CD4-positive, alpha-beta T cell treated with Interleukin-15 for 4 hours (primary cell): ENCODE measurements at regions not wholly inside any gene's neighbourhood (a gene's known extent, or its start where the extent isn't known, plus 50 kb on each side); places are given as distances from the start of the nearest gene placed in this dataset.

Source experiments
- DNase-seq: peaks from one replicate; pipeline ENCODE4 v3.0.0-alpha.2; 2020; ENCODE audit warnings: low spot score

- no peak for DNase-seq
These were observed 51.4 kb upstream of the TMEM132E start for GRCh38 chr17:34527908-34528470.

- DNase-seq: no peak
These were observed 52.1 kb upstream of the TMEM132E start for GRCh38 chr17:34527136-34527907.

DNA sequence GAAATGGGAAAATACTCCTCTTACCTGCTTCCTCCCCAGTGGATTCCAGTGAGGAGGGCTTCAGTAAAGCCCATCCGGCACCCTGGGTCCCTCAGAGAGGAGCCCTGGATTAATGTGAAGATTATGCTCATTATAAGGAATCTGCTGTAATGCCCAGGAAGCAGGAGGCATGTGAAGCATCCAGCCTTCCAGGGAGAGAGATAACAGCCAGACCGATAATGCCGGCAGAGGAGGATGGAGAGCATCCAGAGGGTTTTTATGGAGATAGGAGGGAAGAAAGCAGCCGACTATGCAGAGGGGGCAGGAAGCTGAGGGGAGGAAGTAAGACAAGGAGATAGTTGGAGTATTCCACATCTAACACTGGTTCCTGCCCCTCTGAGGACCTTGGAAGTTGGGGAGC is 53.7 kb upstream of the TMEM132E start:
- DNase-seq: no peak

GRCh38 chr17:34521955-34522354 is 57.4 kb upstream of the TMEM132E start:
- DNase-seq: no peak

- DNase-seq: no peak
These were observed 60.1 kb upstream of the TMEM132E start for GRCh38 chr17:34519282-34519681.

GRCh38 chr17:34517406-34517805 is 62.0 kb upstream of the TMEM132E start:
- no peak for DNase-seq

- DNase-seq: no peak
These were observed 67.5 kb upstream of the TMEM132E start for GRCh38 chr17:34511931-34512330.

DNA sequence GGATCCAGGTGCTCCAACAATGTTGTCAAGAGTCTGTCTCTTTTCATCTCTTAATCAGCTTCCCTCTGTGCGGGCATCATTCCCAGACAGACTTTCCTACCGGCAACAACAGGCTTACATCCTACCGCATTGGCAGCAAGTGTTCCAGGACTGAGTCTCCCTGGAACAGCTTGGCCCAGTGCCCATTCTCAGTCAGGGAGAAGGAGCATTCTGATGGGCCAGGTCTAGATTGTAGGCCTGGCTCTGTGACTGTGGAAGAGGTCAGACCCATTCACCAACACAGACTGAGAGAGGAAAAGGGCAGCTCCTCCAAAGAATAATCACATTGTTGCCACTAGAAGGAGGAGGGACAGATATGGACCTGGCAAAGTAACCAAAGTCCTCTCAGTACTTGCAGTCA is 68.1 kb upstream of the TMEM132E start:
- no peak for DNase-seq

GRCh38 chr17:34504814-34505484 is 74.4 kb upstream of the TMEM132E start:
- DNase-seq: no peak

DNA sequence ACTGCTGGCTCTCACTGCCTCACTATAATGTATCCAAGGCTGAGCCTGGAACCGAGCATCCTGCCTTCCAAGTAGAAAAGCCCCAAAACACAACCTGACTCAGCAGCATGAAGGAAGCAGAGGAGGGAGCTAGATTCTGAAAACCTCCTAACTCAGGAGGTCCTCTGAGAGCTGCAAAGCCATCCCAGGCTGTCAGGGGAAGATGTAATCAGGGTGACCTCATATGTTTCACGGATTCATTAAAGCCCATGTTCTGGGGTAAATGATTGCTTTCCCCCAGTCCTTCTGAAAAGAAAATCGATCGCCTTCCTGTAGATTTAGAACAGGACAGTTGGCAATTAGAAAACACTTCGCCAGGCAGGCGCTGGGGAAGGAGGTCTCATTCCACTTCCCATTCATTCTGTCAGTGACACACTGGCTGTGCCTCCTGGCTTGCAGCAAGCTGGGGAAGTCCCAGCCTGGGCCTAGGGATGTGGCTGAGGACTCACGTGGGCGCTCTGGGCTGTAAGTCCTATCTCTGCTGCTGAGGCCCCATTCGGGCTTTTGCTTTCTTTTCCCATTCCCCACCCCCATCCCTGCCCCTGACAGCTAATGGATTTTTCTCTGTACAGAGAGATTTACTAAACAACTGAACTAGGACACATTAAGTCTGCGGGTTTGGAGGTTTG is 75.7 kb upstream of the TMEM132E start:
- no peak for DNase-seq

DNA sequence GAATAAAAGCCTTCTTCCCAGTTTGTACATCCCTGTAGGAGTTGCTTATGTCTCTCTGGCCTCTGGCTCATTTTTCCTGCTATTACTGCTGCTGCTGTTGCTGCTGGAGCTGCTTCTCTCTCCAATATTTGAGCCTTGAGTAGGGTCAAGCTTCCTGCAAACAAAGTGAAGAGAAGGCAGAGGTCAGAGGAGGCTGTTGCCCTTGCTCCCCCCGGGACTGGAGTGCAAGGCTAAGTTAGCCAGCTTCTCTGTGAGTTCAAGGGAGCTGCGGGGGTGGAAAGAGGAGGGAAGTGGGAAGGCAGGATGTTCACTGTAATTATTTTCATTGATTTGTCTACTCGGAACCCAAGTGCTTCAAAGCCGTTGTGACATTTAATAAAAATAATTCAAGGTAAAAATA is 77.0 kb upstream of the TMEM132E start:
- no peak for DNase-seq

DNA sequence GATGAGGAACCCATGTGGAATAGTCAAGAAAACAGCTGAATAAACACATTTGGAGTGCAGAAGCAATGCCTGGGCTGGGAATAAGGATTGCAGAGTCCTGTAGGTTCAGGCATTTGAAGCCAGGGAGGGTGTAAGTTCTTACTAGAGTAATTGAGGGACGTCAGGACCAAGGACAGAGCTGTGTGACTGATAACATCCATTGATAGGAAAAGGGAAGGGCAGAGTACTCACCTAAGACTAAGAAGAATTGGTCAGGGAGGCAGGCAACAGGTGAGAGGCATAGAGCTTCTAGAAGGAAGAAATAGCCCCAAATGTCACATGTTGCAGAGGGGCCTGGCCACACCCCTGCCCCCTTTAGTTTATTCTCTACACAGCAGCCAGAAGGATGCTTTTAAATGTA is 79.8 kb upstream of the TMEM132E start:
- DNase-seq: no peak

- no peak for DNase-seq
These were observed 85.5 kb upstream of the TMEM132E start for GRCh38 chr17:34493917-34494316.

DNA sequence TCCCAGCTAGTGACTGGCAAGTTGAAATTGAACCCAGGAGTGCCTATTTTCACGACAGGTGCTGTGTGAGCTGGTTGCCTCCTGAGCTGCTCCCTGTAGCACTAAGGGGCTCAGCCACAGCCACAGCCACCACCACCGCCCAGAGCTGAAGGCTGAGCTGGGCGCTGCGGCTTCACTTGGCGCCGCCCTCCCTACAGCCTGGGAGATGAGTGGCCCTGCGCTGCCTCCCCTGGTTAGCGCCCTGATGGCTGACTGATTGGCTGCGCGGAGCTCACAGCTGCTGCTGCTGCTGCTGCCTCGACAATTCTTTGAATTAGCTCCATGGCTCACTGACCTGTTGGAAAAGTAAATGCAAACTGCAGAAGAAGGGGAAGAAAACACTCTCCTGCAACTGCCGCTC is 91.8 kb upstream of the TMEM132E start:
- no peak for DNase-seq

- no peak for DNase-seq
These were observed 92.6 kb upstream of the TMEM132E start for GRCh38 chr17:34486761-34487160.

- DNase-seq: no peak
These were observed 93.4 kb upstream of the TMEM132E start for GRCh38 chr17:34485999-34486398.

GRCh38 chr17:34484193-34484733 is 95.1 kb upstream of the TMEM132E start:
- DNase-seq: no peak

- DNase-seq: no peak
These were observed 96.7 kb upstream of the TMEM132E start for GRCh38 chr17:34482730-34483129.

GRCh38 chr17:34481779-34482178 is 97.6 kb upstream of the TMEM132E start:
- DNase-seq: no peak

DNA sequence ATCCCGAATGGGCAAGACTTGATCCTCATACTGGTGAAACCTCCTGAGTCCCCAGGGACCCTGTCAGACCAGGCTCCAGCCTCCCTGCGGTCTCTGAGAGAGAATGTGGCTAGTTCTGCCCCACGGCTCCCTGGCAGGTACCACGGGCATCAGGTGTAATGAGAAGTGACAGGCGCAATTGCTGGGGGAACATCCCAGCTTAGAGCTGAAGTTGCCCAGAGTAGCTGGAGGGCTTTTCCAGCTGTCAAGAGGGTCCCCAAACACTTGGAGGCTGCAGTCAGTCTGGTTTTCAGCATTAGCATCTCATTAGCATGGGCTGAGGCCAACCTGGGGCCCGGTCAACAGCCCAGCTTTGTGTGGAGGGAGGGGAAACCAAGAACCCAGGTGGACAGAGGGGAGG is 100.0 kb upstream of the TMEM132E start:
- no peak for DNase-seq

- no peak for DNase-seq
These were observed 101.1 kb upstream of the TMEM132E start for GRCh38 chr17:34478244-34478643.

- no peak for DNase-seq
These were observed 104.1 kb upstream of the TMEM132E start for GRCh38 chr17:34475296-34475695.

GRCh38 chr17:34474706-34475105 is 104.7 kb upstream of the TMEM132E start:
- no peak for DNase-seq
